ENCODE measurements at regions not wholly inside any gene's neighbourhood (a gene's known extent, or its start where the extent isn't known, plus 50 kb on each side); places are given as distances from the start of the nearest gene placed in this dataset.
A peak's percentile ranks its signal among the peaks of the same experiment; 100 is the strongest.

DNA sequence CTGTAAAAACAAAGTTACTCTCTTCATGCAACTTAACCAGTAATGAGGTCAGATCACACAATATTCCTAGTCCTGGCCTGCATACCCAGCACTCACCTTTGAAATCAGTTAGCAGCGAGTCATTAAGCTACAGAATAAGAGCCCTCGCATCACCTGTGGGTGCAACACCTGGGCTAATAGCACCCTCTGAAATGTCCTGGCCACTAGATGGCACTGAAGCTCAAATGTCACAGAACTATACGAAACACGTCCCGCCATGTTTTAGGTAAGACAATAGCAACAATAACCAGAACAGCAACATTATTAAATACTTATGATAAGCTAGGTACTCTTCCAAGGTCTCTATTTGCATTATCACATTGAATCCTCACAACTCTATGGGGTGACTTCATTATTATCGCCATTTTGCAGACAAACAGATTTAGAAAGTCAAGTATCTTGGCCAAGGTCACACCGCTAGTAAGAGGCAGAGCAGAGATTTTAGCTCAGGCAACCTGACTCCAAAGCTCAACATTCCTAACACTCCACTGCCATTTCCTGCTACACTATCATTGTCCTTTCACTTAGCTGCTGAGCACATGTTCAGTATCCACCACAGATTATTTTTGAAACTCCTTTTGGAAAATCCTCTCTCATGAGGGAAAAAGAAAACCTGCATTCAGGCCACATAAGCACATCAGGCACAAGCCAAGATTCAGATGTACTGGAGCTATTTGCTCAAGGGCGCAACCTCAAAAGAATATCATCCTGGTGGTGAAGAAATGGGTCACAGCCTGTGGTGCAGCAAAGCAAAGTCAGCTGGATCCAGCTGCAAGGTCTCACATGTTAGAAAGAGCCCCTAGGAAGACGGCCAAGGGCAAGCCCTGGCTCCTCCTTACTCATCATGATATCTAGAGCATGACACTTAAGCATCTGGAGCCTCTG lies 59.5 kb upstream of the KDR start:
- TF ChIP-seq, protein P1, sequence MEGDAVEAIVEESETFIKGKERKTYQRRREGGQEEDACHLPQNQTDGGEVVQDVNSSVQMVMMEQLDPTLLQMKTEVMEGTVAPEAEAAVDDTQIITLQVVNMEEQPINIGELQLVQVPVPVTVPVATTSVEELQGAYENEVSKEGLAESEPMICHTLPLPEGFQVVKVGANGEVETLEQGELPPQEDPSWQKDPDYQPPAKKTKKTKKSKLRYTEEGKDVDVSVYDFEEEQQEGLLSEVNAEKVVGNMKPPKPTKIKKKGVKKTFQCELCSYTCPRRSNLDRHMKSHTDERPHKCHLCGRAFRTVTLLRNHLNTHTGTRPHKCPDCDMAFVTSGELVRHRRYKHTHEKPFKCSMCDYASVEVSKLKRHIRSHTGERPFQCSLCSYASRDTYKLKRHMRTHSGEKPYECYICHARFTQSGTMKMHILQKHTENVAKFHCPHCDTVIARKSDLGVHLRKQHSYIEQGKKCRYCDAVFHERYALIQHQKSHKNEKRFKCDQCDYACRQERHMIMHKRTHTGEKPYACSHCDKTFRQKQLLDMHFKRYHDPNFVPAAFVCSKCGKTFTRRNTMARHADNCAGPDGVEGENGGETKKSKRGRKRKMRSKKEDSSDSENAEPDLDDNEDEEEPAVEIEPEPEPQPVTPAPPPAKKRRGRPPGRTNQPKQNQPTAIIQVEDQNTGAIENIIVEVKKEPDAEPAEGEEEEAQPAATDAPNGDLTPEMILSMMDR (conservative IDR thresholded peaks at IDR 0.05), result peak; percentile 36
- no peak for TF ChIP-seq EZH2 (IDR thresholded peaks at IDR 0.05; ENCODE audit: low read depth)
